ENCODE measurements at regions not wholly inside any gene's neighbourhood (a gene's known extent, or its start where the extent isn't known, plus 50 kb on each side); places are given as distances from the start of the nearest gene placed in this dataset.

- no peak overlapping the region for H3K27ac ChIP-seq
- no peaks in the 10 kb centered on the region for H3K9me3 ChIP-seq
- peaks cover 3% of the 10 kb centered on the region for H3K27me3 ChIP-seq
- H3K4me3 ChIP-seq (ENCODE audit: low read depth in 1 of 2, low read length in 1 of 2), result no peak overlapping the region
- H3K4me1 ChIP-seq (ENCODE audit: control insufficient read depth in 1 of 2, insufficient read depth in 1 of 2, low read depth in 1 of 2, low read length in 1 of 2), result no peaks in the 10 kb centered on the region
- no peaks in the 10 kb centered on the region for H3K36me3 ChIP-seq
- no peak for TF ChIP-seq CTCF (IDR thresholded peaks at IDR 0.05)
Observed at GRCh38 chr6:51541847-51542246, 545.6 kb downstream of the PKHD1 start.

- Histone ChIP-seq H3K27me3 (peaks cover 3% of the 10 kb centered on the region), H3K9me3 (no peaks in the 10 kb centered on the region), H3K27ac (no peak overlapping the region), H3K36me3 (no peaks in the 10 kb centered on the region), H3K4me1 (ENCODE audit: control insufficient read depth in 1 of 2, insufficient read depth in 1 of 2, low read depth in 1 of 2, low read length in 1 of 2) (no peaks in the 10 kb centered on the region), H3K4me3 (ENCODE audit: low read depth in 1 of 2, low read length in 1 of 2) (no peak overlapping the region)
- TF ChIP-seq CTCF (IDR thresholded peaks at IDR 0.05), result no peak
Observed at GRCh38 chr6:51542475-51542874, 544.9 kb downstream of the PKHD1 start.

- no peaks in the 10 kb centered on the region for H3K9me3 ChIP-seq
- no peak for TF ChIP-seq CTCF (IDR thresholded peaks at IDR 0.05)
- no peaks in the 10 kb centered on the region for H3K4me1 ChIP-seq (ENCODE audit: control insufficient read depth in 1 of 2, insufficient read depth in 1 of 2, low read depth in 1 of 2, low read length in 1 of 2)
- H3K36me3 ChIP-seq, result no peaks in the 10 kb centered on the region
- no peaks in the 10 kb centered on the region for H3K27me3 ChIP-seq
- no peak overlapping the region for H3K4me3 ChIP-seq (ENCODE audit: low read depth in 1 of 2, low read length in 1 of 2)
- no peak overlapping the region for H3K27ac ChIP-seq
Observed at GRCh38 chr6:51550243-51550642, 537.2 kb downstream of the PKHD1 start.

GRCh38 chr6:51552435-51552834 is 535.0 kb downstream of the PKHD1 start:
- no peaks in the 10 kb centered on the region for H3K36me3 ChIP-seq
- no peaks in the 10 kb centered on the region for H3K9me3 ChIP-seq
- H3K4me3 ChIP-seq (ENCODE audit: low read depth in 1 of 2, low read length in 1 of 2), result no peak overlapping the region
- TF ChIP-seq CTCF (IDR thresholded peaks at IDR 0.05), result no peak
- no peaks in the 10 kb centered on the region for H3K4me1 ChIP-seq (ENCODE audit: control insufficient read depth in 1 of 2, insufficient read depth in 1 of 2, low read depth in 1 of 2, low read length in 1 of 2)
- H3K27ac ChIP-seq, result no peak overlapping the region
- no peaks in the 10 kb centered on the region for H3K27me3 ChIP-seq

- H3K9me3 ChIP-seq, result no peaks in the 10 kb centered on the region
- H3K27ac ChIP-seq, result no peak overlapping the region
- H3K4me3 ChIP-seq (ENCODE audit: low read depth in 1 of 2, low read length in 1 of 2), result no peak overlapping the region
- no peak for TF ChIP-seq CTCF (IDR thresholded peaks at IDR 0.05)
- H3K36me3 ChIP-seq, result no peaks in the 10 kb centered on the region
- no peaks in the 10 kb centered on the region for H3K4me1 ChIP-seq (ENCODE audit: control insufficient read depth in 1 of 2, insufficient read depth in 1 of 2, low read depth in 1 of 2, low read length in 1 of 2)
- no peaks in the 10 kb centered on the region for H3K27me3 ChIP-seq
Observed at GRCh38 chr6:51553246-51554015, 534.0 kb downstream of the PKHD1 start.

All from neutrophil (primary cell).